H1 (cell line): ENCODE measurements at regions not wholly inside any gene's neighbourhood (a gene's known extent, or its start where the extent isn't known, plus 50 kb on each side); places are given as distances from the start of the nearest gene placed in this dataset.

ENCODE experiments used
- TF ChIP-seq, protein P1 (sequence below): fragments of 300-600 bp; sonication (generic); IDR thresholded peaks from 2 replicates; pipeline ENCODE4 v1.7.1; 2012; ENCODE audit warnings: low read length, moderate library complexity, mild to moderate bottlenecking, inconsistent platforms; ENCODE audit not compliant: insufficient replicate concordance

DNA sequence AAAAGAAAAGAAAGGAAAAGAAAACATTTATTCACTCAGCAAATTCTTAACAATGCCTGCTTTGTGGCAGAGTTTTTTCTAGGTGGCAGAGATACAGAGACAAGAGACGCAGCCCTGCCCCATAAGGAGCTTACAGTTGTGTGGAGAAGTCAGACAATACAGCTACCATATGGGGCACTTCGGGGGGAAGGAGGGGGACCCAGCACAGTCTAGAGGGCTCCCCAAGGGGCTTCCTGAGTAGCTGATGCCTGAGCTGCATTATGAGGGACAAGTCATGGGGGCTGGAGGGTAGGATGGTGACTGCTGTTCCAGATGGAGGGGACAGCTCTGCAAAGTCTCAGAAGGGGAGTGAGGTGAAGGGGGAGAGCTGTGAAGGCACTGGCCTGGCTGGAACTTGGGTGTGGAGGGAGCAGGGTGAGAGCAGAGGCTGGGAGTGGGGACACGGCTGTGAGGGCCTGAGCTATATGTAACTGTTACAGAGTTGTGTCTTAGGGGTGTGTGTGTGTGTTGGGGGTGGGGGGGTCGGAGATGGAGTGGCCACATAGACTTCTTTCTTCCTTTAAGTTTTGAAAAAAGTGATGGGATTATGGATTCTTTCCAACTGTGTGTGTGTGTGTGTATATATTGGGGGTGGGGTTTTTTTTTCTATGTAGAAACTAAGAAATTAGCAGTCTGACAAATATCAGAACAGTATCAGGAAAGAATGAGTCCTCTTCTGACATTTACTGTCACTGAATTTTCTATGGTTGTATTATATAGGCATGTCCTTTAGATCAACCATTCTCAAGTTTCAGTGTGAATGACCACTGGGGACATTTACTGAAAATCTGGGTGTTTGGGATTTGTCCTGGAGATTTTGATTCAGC is 66.0 kb upstream of the HAAO start (continued):
- TF ChIP-seq, protein P1, sequence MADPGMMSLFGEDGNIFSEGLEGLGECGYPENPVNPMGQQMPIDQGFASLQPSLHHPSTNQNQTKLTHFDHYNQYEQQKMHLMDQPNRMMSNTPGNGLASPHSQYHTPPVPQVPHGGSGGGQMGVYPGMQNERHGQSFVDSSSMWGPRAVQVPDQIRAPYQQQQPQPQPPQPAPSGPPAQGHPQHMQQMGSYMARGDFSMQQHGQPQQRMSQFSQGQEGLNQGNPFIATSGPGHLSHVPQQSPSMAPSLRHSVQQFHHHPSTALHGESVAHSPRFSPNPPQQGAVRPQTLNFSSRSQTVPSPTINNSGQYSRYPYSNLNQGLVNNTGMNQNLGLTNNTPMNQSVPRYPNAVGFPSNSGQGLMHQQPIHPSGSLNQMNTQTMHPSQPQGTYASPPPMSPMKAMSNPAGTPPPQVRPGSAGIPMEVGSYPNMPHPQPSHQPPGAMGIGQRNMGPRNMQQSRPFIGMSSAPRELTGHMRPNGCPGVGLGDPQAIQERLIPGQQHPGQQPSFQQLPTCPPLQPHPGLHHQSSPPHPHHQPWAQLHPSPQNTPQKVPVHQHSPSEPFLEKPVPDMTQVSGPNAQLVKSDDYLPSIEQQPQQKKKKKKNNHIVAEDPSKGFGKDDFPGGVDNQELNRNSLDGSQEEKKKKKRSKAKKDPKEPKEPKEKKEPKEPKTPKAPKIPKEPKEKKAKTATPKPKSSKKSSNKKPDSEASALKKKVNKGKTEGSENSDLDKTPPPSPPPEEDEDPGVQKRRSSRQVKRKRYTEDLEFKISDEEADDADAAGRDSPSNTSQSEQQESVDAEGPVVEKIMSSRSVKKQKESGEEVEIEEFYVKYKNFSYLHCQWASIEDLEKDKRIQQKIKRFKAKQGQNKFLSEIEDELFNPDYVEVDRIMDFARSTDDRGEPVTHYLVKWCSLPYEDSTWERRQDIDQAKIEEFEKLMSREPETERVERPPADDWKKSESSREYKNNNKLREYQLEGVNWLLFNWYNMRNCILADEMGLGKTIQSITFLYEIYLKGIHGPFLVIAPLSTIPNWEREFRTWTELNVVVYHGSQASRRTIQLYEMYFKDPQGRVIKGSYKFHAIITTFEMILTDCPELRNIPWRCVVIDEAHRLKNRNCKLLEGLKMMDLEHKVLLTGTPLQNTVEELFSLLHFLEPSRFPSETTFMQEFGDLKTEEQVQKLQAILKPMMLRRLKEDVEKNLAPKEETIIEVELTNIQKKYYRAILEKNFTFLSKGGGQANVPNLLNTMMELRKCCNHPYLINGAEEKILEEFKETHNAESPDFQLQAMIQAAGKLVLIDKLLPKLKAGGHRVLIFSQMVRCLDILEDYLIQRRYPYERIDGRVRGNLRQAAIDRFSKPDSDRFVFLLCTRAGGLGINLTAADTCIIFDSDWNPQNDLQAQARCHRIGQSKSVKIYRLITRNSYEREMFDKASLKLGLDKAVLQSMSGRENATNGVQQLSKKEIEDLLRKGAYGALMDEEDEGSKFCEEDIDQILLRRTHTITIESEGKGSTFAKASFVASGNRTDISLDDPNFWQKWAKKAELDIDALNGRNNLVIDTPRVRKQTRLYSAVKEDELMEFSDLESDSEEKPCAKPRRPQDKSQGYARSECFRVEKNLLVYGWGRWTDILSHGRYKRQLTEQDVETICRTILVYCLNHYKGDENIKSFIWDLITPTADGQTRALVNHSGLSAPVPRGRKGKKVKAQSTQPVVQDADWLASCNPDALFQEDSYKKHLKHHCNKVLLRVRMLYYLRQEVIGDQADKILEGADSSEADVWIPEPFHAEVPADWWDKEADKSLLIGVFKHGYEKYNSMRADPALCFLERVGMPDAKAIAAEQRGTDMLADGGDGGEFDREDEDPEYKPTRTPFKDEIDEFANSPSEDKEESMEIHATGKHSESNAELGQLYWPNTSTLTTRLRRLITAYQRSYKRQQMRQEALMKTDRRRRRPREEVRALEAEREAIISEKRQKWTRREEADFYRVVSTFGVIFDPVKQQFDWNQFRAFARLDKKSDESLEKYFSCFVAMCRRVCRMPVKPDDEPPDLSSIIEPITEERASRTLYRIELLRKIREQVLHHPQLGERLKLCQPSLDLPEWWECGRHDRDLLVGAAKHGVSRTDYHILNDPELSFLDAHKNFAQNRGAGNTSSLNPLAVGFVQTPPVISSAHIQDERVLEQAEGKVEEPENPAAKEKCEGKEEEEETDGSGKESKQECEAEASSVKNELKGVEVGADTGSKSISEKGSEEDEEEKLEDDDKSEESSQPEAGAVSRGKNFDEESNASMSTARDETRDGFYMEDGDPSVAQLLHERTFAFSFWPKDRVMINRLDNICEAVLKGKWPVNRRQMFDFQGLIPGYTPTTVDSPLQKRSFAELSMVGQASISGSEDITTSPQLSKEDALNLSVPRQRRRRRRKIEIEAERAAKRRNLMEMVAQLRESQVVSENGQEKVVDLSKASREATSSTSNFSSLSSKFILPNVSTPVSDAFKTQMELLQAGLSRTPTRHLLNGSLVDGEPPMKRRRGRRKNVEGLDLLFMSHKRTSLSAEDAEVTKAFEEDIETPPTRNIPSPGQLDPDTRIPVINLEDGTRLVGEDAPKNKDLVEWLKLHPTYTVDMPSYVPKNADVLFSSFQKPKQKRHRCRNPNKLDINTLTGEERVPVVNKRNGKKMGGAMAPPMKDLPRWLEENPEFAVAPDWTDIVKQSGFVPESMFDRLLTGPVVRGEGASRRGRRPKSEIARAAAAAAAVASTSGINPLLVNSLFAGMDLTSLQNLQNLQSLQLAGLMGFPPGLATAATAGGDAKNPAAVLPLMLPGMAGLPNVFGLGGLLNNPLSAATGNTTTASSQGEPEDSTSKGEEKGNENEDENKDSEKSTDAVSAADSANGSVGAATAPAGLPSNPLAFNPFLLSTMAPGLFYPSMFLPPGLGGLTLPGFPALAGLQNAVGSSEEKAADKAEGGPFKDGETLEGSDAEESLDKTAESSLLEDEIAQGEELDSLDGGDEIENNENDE, result no peak
